GM23248 (cell line): ENCODE measurements at regions not wholly inside any gene's neighbourhood (a gene's known extent, or its start where the extent isn't known, plus 50 kb on each side); places are given as distances from the start of the nearest gene placed in this dataset.
A peak's percentile ranks its signal among the peaks of the same experiment; 100 is the strongest.
"Not testable (repeated sequence)": the region's sequence is repeated elsewhere in the genome, so short reads cannot be mapped to it uniquely, and the experiment has no call there.

Experiments
- DNase-seq: peaks from one replicate; pipeline ENCODE4 v3.0.0-alpha.2; 2015
- H2AFZ ChIP-seq: fragments of 200-600 bp; sonication (generic); 2 replicates; pipeline ENCODE4 v1.6.1; 2016; ENCODE audit warnings: antibody characterized with exemption
- H3F3A ChIP-seq: fragments of 200-600 bp; sonication (generic); 2 replicates; pipeline ENCODE4 v1.6.1; 2016; ENCODE audit warnings: mild to moderate bottlenecking, antibody characterized with exemption, mixed run types; ENCODE audit not compliant: insufficient read depth
- H3K27ac ChIP-seq: fragments of 200-600 bp; sonication (generic); 2 replicates; pipeline ENCODE4 v1.5.1; 2016; ENCODE audit warnings: mild to moderate bottlenecking
- H3K27me3 ChIP-seq: fragments of 200-600 bp; sonication (generic); replicated peaks from 2 replicates; pipeline ENCODE4 v1.6.1; 2016; ENCODE audit warnings: mild to moderate bottlenecking; ENCODE audit not compliant: insufficient read depth
- H3K36me3 ChIP-seq: fragments of 200-600 bp; sonication (generic); 2 replicates; pipeline ENCODE4 v1.6.1; 2016; ENCODE audit warnings: low read depth, mild to moderate bottlenecking
- H3K4me1 ChIP-seq: fragments of 200-600 bp; sonication (generic); 2 replicates; pipeline ENCODE4 v1.6.1; 2016; ENCODE audit warnings: mild to moderate bottlenecking; ENCODE audit not compliant: insufficient read depth
- H3K4me2 ChIP-seq: fragments of 200-600 bp; sonication (generic); one replicate; pipeline ENCODE4 v1.6.1; 2016; ENCODE audit warnings: mild to moderate bottlenecking; ENCODE audit not compliant: unreplicated experiment
- H3K4me3 ChIP-seq: fragments of 200-600 bp; sonication (generic); 2 replicates; pipeline ENCODE4 v1.5.1; 2016; ENCODE audit warnings: mild to moderate bottlenecking
- H3K79me2 ChIP-seq: fragments of 200-600 bp; sonication (generic); 2 replicates; pipeline ENCODE4 v1.6.1; 2016; ENCODE audit warnings: mild to moderate bottlenecking; ENCODE audit not compliant: insufficient read depth
- H3K9ac ChIP-seq: fragments of 200-600 bp; sonication (generic); 2 replicates; pipeline ENCODE4 v1.6.1; 2016; ENCODE audit warnings: mild to moderate bottlenecking
- H3K9me2 ChIP-seq: fragments of 200-600 bp; sonication (generic); 2 replicates; pipeline ENCODE4 v1.6.1; 2016; ENCODE audit warnings: mixed run types, mild to moderate bottlenecking, moderate library complexity; ENCODE audit not compliant: insufficient read depth
- H3K9me3 ChIP-seq: fragments of 200-600 bp; sonication (generic); one replicate; pipeline ENCODE4 v1.6.1; 2017; ENCODE audit warnings: low read depth
- H4K20me1 ChIP-seq: fragments of 200-600 bp; sonication (generic); 2 replicates; pipeline ENCODE4 v1.6.0; 2016; ENCODE audit not compliant: insufficient read depth
- EZH2 ChIP-seq: fragments of 200-600 bp; sonication (generic); IDR thresholded peaks from 2 replicates; pipeline ENCODE4 v1.6.1; 2018; ENCODE audit warnings: antibody characterized with exemption, mild to moderate bottlenecking; ENCODE audit not compliant: insufficient read depth, poor library complexity, severe bottlenecking
- EZH2phosphoT487 ChIP-seq: fragments of 200-600 bp; sonication (generic); IDR thresholded peaks from 2 replicates; pipeline ENCODE4 v1.6.1; 2018; ENCODE audit warnings: antibody characterized with exemption, moderate library complexity, mild to moderate bottlenecking, low read depth; ENCODE audit not compliant: insufficient read depth
- WGBS, 2 experiments: methylation state at CpG; one replicate each; pipeline ENCODE4 v1.1.6; 2015 to 2017; ENCODE audit warnings: low lambda C conversion rate in 2 of 2, low coverage in 1 of 2; ENCODE audit errors: missing lambda C conversion rate in 2 of 2; 5-methylcytosine and 5-hydroxymethylcytosine counted together
- in situ Hi-C: fragments of 300-500 bp; cut with MboI; formaldehyde crosslinking; loops from 2 replicates; pipeline ENCODE4 v1.15.0; 2020

GRCh38 chr4:111434586-111434985 is 710.7 kb upstream of the FAM241A start:
- Histone ChIP-seq H3K36me3 (no peaks in the 10 kb centered on the region), H3F3A (no peaks in the 10 kb centered on the region), H3K9me2 (no peaks in the 10 kb centered on the region), H4K20me1 (no peaks in the 10 kb centered on the region), H3K4me3 (no peak overlapping the region), H3K9ac (no peak overlapping the region), H3K4me2 (no peak overlapping the region), H3K27ac (no peak overlapping the region), H3K4me1 (no peaks in the 10 kb centered on the region; the same call in 1 of the 2 replicates), H3K27me3 (no peaks in the 10 kb centered on the region), H3K79me2 (no peaks in the 10 kb centered on the region), H3K9me3 (no peaks in the 10 kb centered on the region), H2AFZ (no peak overlapping the region)
- no peak for TF ChIP-seq EZH2phosphoT487
- TF ChIP-seq EZH2 = no peak
- DNase-seq = peak; percentile 42
- in situ Hi-C loops = no loop called here
- 35 to 41% methylated on average over 7 of the region's 7 CpGs for WGBS, 2 experiments

GRCh38 chr4:111435986-111436744 is 709.1 kb upstream of the FAM241A start:
- Histone ChIP-seq H3K4me2 (no peak overlapping the region), H3K4me1 (no peaks in the 10 kb centered on the region; the same call in 1 of the 2 replicates), H2AFZ (no peak overlapping the region), H3K4me3 (no peak overlapping the region), H3K9ac (no peak overlapping the region), H3K36me3 (no peaks in the 10 kb centered on the region), H4K20me1 (no peaks in the 10 kb centered on the region), H3K79me2 (no peaks in the 10 kb centered on the region), H3K27me3 (no peaks in the 10 kb centered on the region), H3F3A (no peaks in the 10 kb centered on the region), H3K9me3 (no peaks in the 10 kb centered on the region), H3K9me2 (no peaks in the 10 kb centered on the region), H3K27ac (no peak overlapping the region)
- 63 to 66% methylated on average over 2 of the region's 2 CpGs for WGBS, 2 experiments
- no peak for DNase-seq
- in situ Hi-C loops = no loop called here
- TF ChIP-seq EZH2phosphoT487 (no peak), EZH2 (no peak)

GRCh38 chr4:111441687-111442086 is 703.6 kb upstream of the FAM241A start:
- Histone ChIP-seq H3K9me3 (no peaks in the 10 kb centered on the region), H3K9me2 (no peaks in the 10 kb centered on the region), H3K27ac (no peak overlapping the region), H2AFZ (0 out of 2 replicates have a peak overlapping the region, but pooled peaks have one; percentile 9), H3F3A (no peaks in the 10 kb centered on the region), H4K20me1 (no peaks in the 10 kb centered on the region), H3K4me1 (no peaks in the 10 kb centered on the region), H3K4me3 (no peak overlapping the region), H3K27me3 (no peaks in the 10 kb centered on the region), H3K79me2 (no peaks in the 10 kb centered on the region), H3K36me3 (no peaks in the 10 kb centered on the region), H3K4me2 (no peak overlapping the region), H3K9ac (no peak overlapping the region)
- WGBS, 2 experiments = 38 to 45% methylated on average over 2 of the region's 2 CpGs
- in situ Hi-C loops = no loop called here
- no peak for TF ChIP-seq EZH2phosphoT487
- TF ChIP-seq EZH2 = no peak
- DNase-seq = no peak

- H3K4me1 ChIP-seq, H3K27ac ChIP-seq, in situ Hi-C loops, H3K4me2 ChIP-seq, DNase-seq, H3K36me3 ChIP-seq, H4K20me1 ChIP-seq, H3K27me3 ChIP-seq, H3K4me3 ChIP-seq, H3K9me3 ChIP-seq, H2AFZ ChIP-seq, H3K79me2 ChIP-seq, H3K9ac ChIP-seq, H3F3A ChIP-seq, H3K9me2 ChIP-seq: not testable (repeated sequence)
- 50 to 67% methylated on average over 3 of the region's 3 CpGs for WGBS, 2 experiments
Measured at GRCh38 chr4:111444836-111445235, 700.4 kb upstream of the FAM241A start.
